ENCODE measurements at regions not wholly inside any gene's neighbourhood (a gene's known extent, or its start where the extent isn't known, plus 50 kb on each side); places are given as distances from the start of the nearest gene placed in this dataset.

DNA sequence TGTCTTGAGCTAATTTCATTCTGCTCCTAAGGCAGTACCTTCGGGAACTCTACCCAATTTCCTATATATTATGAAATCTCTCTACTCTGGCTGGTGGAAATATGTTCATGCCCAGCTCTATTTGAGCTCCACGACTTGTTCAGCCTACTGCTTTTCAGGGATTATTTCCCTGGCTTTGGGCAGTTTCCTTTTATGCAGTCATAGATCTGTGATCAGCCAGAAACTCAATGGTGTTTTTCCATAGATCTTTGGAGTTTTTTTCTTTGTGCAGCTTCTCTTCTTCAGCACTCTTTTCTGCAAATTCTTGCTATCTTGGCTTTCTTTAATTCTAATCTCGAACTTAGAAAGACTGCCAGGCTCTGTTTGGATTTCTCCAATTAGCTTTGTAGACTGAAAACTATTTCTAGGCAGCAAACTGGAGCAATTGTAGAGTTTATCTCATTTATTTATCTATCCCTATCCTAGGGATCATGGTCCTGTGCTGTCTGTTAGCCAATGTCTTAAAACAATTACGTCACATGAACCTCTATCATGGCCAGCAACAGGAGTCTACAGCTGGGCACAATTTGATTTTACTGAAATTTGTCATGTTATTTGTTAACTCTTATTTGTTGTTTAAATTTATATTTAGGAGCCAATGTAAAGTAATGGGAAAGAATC, 328.4 kb downstream of the BCKDHB start:
- no peak for TF ChIP-seq EZH2 (IDR thresholded peaks at IDR 0.05)
- TF ChIP-seq POLR2AphosphoS5 (IDR thresholded peaks at IDR 0.05; ENCODE audit: borderline replicate concordance, low read depth, low read length), result no peak
